WTC11 (cell line): ENCODE measurements at regions not wholly inside any gene's neighbourhood (a gene's known extent, or its start where the extent isn't known, plus 50 kb on each side); places are given as distances from the start of the nearest gene placed in this dataset.

Source experiments
- ATAC-seq: fragments of 200-7000 bp; cut with Tn5 transposase; 2 replicates; pipeline ENCODE4 v1.10.0; 2021; ENCODE audit warnings: mild to moderate bottlenecking, moderate library complexity
- CTCF ChIA-PET: fragments of 300-600 bp; sonication (Branson Sonifier 250); formaldehyde crosslinking; loops from one replicate; lab custom pipeline; 2021; ENCODE audit warnings: antibody characterized with exemption; lab: Charles Lee
- POLR2A ChIA-PET: fragments of 350-600 bp; sonication (Branson Sonifier 250); formaldehyde crosslinking; loops from one replicate; lab custom pipeline; 2021; ENCODE audit warnings: antibody characterized with exemption; lab: Charles Lee
- DNase-seq: peaks from one replicate; pipeline ENCODE4 v3.0.0; 2021; ENCODE audit warnings: low spot score
- H3K27ac Mint-ChIP-seq: 2 replicates; pipeline ENCODE4 v1.8.0; 2021; ENCODE audit warnings: mixed read lengths
- H3K27me3 Mint-ChIP-seq: 2 replicates; pipeline ENCODE4 v1.8.0; 2021; ENCODE audit warnings: low read depth, mild to moderate bottlenecking, moderate library complexity, mixed read lengths
- H3K36me3 Mint-ChIP-seq: 2 replicates; pipeline ENCODE4 v1.8.0; 2021; ENCODE audit warnings: mixed read lengths
- H3K4me1 Mint-ChIP-seq: 2 replicates; pipeline ENCODE4 v1.8.0; 2022; ENCODE audit warnings: mixed read lengths
- H3K4me3 Mint-ChIP-seq: 2 replicates; pipeline ENCODE4 v1.8.0; 2021; ENCODE audit warnings: mild to moderate bottlenecking, moderate library complexity, mixed read lengths
- H3K9me3 Mint-ChIP-seq: 2 replicates; pipeline ENCODE4 v1.8.0; 2021; ENCODE audit warnings: mixed read lengths
- ATF2 ChIP-seq: sonication (generic); formaldehyde crosslinking; IDR thresholded peaks from 2 replicates; pipeline ENCODE4 v1.8.1; 2022; ENCODE audit warnings: low read depth, missing genetic modification reagents, borderline replicate concordance
- CTCF ChIP-seq: fragments of 200-600 bp; IDR thresholded peaks from 2 replicates; pipeline ENCODE4 v1.8.0; 2022; ENCODE audit warnings: antibody characterized with exemption
- E2F4 ChIP-seq: sonication (generic); formaldehyde crosslinking; IDR thresholded peaks from 2 replicates; pipeline ENCODE4 v1.8.1; 2022; ENCODE audit warnings: low read depth, mild to moderate bottlenecking, moderate library complexity, missing genetic modification reagents, borderline replicate concordance
- E2F5 ChIP-seq: sonication (generic); formaldehyde crosslinking; IDR thresholded peaks from 2 replicates; pipeline ENCODE4 v1.8.1; 2022; ENCODE audit warnings: mild to moderate bottlenecking, moderate library complexity, missing genetic modification reagents
- FOXP4 ChIP-seq: sonication (generic); formaldehyde crosslinking; IDR thresholded peaks from 2 replicates; pipeline ENCODE4 v1.8.0; 2022; ENCODE audit warnings: mild to moderate bottlenecking, missing genetic modification reagents
- HMGA2 ChIP-seq: fragments of 250-450 bp; sonication (Bioruptor Pico); IDR thresholded peaks from 2 replicates; pipeline ENCODE4 v1.4.0; 2021; ENCODE audit warnings: mild to moderate bottlenecking, moderate library complexity
- IRF1 ChIP-seq: sonication (generic); formaldehyde crosslinking; IDR thresholded peaks from 2 replicates; pipeline ENCODE4 v1.8.0; 2023; ENCODE audit warnings: missing genetic modification reagents
- MAX ChIP-seq: sonication (generic); formaldehyde crosslinking; IDR thresholded peaks from 2 replicates; pipeline ENCODE4 v1.8.0; 2022; ENCODE audit warnings: mild to moderate bottlenecking, missing genetic modification reagents
- SMAD4 ChIP-seq: sonication (generic); formaldehyde crosslinking; IDR thresholded peaks from 2 replicates; pipeline ENCODE4 v1.8.0; 2022; ENCODE audit warnings: mild to moderate bottlenecking, missing genetic modification reagents
- TP53 ChIP-seq: sonication (generic); formaldehyde crosslinking; IDR thresholded peaks from 2 replicates; pipeline ENCODE4 v1.8.1; 2023; ENCODE audit warnings: mild to moderate bottlenecking, missing genetic modification reagents
- ZBTB43 ChIP-seq: sonication (generic); formaldehyde crosslinking; IDR thresholded peaks from 2 replicates; pipeline ENCODE4 v1.8.1; 2023; ENCODE audit warnings: mild to moderate bottlenecking, missing genetic modification reagents
- ZNF416 ChIP-seq: fragments of 250-450 bp; sonication (Bioruptor Pico); IDR thresholded peaks from 2 replicates; pipeline ENCODE4 v1.9.0; 2021; ENCODE audit warnings: mild to moderate bottlenecking, inconsistent platforms

- no peak for ATAC-seq
- H3K36me3 Mint-ChIP-seq: no peaks in the 10 kb centered on the region
Measured at GRCh38 chr6:140289186-140289585, 914.7 kb upstream of the CITED2 start.

More at GRCh38 chr6:140289186-140289585, 914.7 kb upstream of the CITED2 start:
- no peaks in the 10 kb centered on the region for H3K4me1 Mint-ChIP-seq
- no peaks in the 10 kb centered on the region for H3K27me3 Mint-ChIP-seq
- H3K27ac Mint-ChIP-seq: no peak overlapping the region
- CTCF ChIA-PET: no interaction called here
- DNase-seq: no peak
- POLR2A ChIA-PET: no interaction called here
- H3K9me3 Mint-ChIP-seq: peaks cover 6% of the 10 kb centered on the region; the same call in 1 of the 2 replicates
- no peak for TF ChIP-seq TP53 (CRISPR knock-in tag)
- TF ChIP-seq IRF1: no peak
- no peak for TF ChIP-seq E2F4 (CRISPR knock-in tag)
- no peak for TF ChIP-seq ZNF416 (CRISPR knock-in tag)
- TF ChIP-seq E2F5 (CRISPR knock-in tag): no peak
- no peak for TF ChIP-seq CTCF
- TF ChIP-seq ATF2 (CRISPR knock-in tag): no peak
- TF ChIP-seq HMGA2: no peak
- no peak for TF ChIP-seq SMAD4
- no peak for TF ChIP-seq MAX (CRISPR knock-in tag)
- TF ChIP-seq FOXP4 (CRISPR knock-in tag): no peak
- no peak for TF ChIP-seq ZBTB43 (CRISPR knock-in tag)
- no peak overlapping the region for H3K4me3 Mint-ChIP-seq
